ENCODE measurements at regions not wholly inside any gene's neighbourhood (a gene's known extent, or its start where the extent isn't known, plus 50 kb on each side); places are given as distances from the start of the nearest gene placed in this dataset.
A peak's percentile ranks its signal among the peaks of the same experiment; 100 is the strongest.

GRCh38 chr12:75650595-75651341, 139.4 kb upstream of the KRR1 start:
- no peak for FAIRE-seq

More at GRCh38 chr12:75650595-75651341, 139.4 kb upstream of the KRR1 start:
- H3K9me3 ChIP-seq (ENCODE audit: low read length), result no peaks in the 10 kb centered on the region
- whole genome bisulfite sequencing (ENCODE audit: low lambda C conversion rate), result 56% methylated on average over 2 of the region's 2 CpGs
- H3K4me1 ChIP-seq (ENCODE audit: insufficient read depth, low read length), result peaks cover 17% of the 10 kb centered on the region
- no peaks in the 10 kb centered on the region for H3K36me3 ChIP-seq (replicated peaks in 1 of 2; ENCODE audit: control insufficient read depth in 1 of 2, insufficient read depth in 2 of 2, low read length in 2 of 2)
- no TSS peak for BruUV-seq (replicated peaks)
- H3K27me3 ChIP-seq (ENCODE audit: control insufficient read depth in 1 of 2, insufficient read depth in 2 of 2, low read length in 2 of 2), result no peaks in the 10 kb centered on the region
- H3K79me2 ChIP-seq (ENCODE audit: insufficient read depth, low read length), result no peaks in the 10 kb centered on the region
- H2AFZ ChIP-seq (ENCODE audit: low read length), result no peak overlapping the region
- ChIA-PET POLR2A (interaction anchor here (2.5 kb wide), 1 partner anchor 15 kb away, joined by 9 read pairs; no protein-coding TSS in a partner anchor), CTCF (ENCODE audit: low intra/inter-chr PET ratio, low total read pairs) (no interaction called here)
- intact Hi-C loops (cut with micrococcal nuclease; ENCODE audit: unreplicated experiment), result no loop called here
- in situ Hi-C loops (cut with HindIII; ENCODE audit: extremely low pct_ligation_motif_present, low pct_unique_long_range_greater_than_20kb), result no loop called here
- H3K4me3 ChIP-seq (replicated peaks in 1 of 3; ENCODE audit: insufficient read depth in 1 of 3, low read depth in 2 of 3, low read length in 3 of 3), result no peak overlapping the region
- DNase-seq (ENCODE audit: low spot score) (no peak), ATAC-seq (peak; percentile 54; the same call in 2 of the 3 replicates)
- TF ChIP-seq NCOR1 (IDR thresholded peaks at IDR 0.05; ENCODE audit: borderline replicate concordance, low read length) (no peak), DRAP1 (CRISPR knock-in tag; IDR thresholded peaks at IDR 0.05) (no peak), MIXL1 (CRISPR knock-in tag; IDR thresholded peaks at IDR 0.05) (peak; percentile 73), SRSF1 (optimal IDR thresholded peaks at IDR 0.05; ENCODE audit: low read depth, low read length) (no peak), KAT2B (IDR thresholded peaks at IDR 0.05; ENCODE audit: borderline replicate concordance, low read depth, low read length) (0 out of 2 replicates have a peak, but pooled peaks have one; percentile 18), TBP (CRISPR knock-in tag; IDR thresholded peaks at IDR 0.05) (no peak), SPEN (CRISPR knock-in tag; IDR thresholded peaks at IDR 0.05; ENCODE audit: low read depth) (no peak), HDAC1 (CRISPR knock-in tag; IDR thresholded peaks at IDR 0.05) (no peak), TBX2 (CRISPR knock-in tag; IDR thresholded peaks at IDR 0.05; ENCODE audit: borderline replicate concordance) (no peak), ZNF879 (CRISPR knock-in tag; IDR thresholded peaks at IDR 0.05) (no peak), BRF2 (CRISPR knock-in tag; IDR thresholded peaks at IDR 0.05) (no peak), RXRA (CRISPR knock-in tag; IDR thresholded peaks at IDR 0.05) (no peak), MIER2 (CRISPR knock-in tag; IDR thresholded peaks at IDR 0.05) (no peak)
- no peak overlapping the region for H3K9ac ChIP-seq (ENCODE audit: insufficient read depth, low read depth, low read length)
- H3K27ac ChIP-seq (ENCODE audit: extremely low read length, insufficient read depth, low read length), result no peak overlapping the region
- H3K4me2 ChIP-seq (ENCODE audit: low read depth, low read length), result no peak overlapping the region
- H4K20me1 ChIP-seq (ENCODE audit: insufficient read depth, low read length), result no peaks in the 10 kb centered on the region
